ENCODE measurements at regions not wholly inside any gene's neighbourhood (a gene's known extent, or its start where the extent isn't known, plus 50 kb on each side); places are given as distances from the start of the nearest gene placed in this dataset.
"Not testable (repeated sequence)": the region's sequence is repeated elsewhere in the genome, so short reads cannot be mapped to it uniquely, and the experiment has no call there.

- no peak for DNase-seq (ENCODE audit: low read depth)
Measured at GRCh38 chr3:73120710-73121109, 59.3 kb downstream of the EBLN2 start.

- DNase-seq (ENCODE audit: low read depth) = no peak
Measured at GRCh38 chr3:73121669-73122331, 60.3 kb downstream of the EBLN2 start.

GRCh38 chr3:73134034-73134433 lies 72.6 kb downstream of the EBLN2 start:
- no peak for DNase-seq (ENCODE audit: low read depth)

- no peak for DNase-seq (ENCODE audit: low read depth)
Measured at GRCh38 chr3:73136941-73137340, 75.5 kb downstream of the EBLN2 start.

- no peak for DNase-seq (ENCODE audit: low read depth)
Measured at GRCh38 chr3:73137736-73138403, 76.4 kb downstream of the EBLN2 start.

GRCh38 chr3:73140772-73141442 lies 79.4 kb downstream of the EBLN2 start:
- DNase-seq (ENCODE audit: low read depth) = no peak

GRCh38 chr3:73141525-73141924 lies 80.1 kb downstream of the EBLN2 start:
- no peak for DNase-seq (ENCODE audit: low read depth)

- no peak for DNase-seq (ENCODE audit: low read depth)
Measured at GRCh38 chr3:73143401-73143800, 81.9 kb downstream of the EBLN2 start.

GRCh38 chr3:73143821-73144237 lies 82.4 kb downstream of the EBLN2 start:
- peak; percentile 74 for DNase-seq (ENCODE audit: low read depth)

GRCh38 chr3:73144276-73144675 lies 82.8 kb downstream of the EBLN2 start:
- peak; percentile 89 for DNase-seq (ENCODE audit: low read depth)

- no peak for DNase-seq (ENCODE audit: low read depth)
Measured at GRCh38 chr3:73144828-73145227, 83.4 kb downstream of the EBLN2 start.

- not testable (repeated sequence) for DNase-seq (ENCODE audit: low read depth)
Measured at GRCh38 chr3:73147479-73147878, 86.0 kb downstream of the EBLN2 start.

- DNase-seq (ENCODE audit: low read depth) = no peak
Measured at GRCh38 chr3:73148206-73148605, 86.7 kb downstream of the EBLN2 start.

GRCh38 chr3:73148682-73149081 lies 87.2 kb downstream of the EBLN2 start:
- DNase-seq (ENCODE audit: low read depth) = no peak

- no peak for DNase-seq (ENCODE audit: low read depth)
Measured at GRCh38 chr3:73150369-73151130, 89.1 kb downstream of the EBLN2 start.

GRCh38 chr3:73152571-73152970 lies 91.1 kb downstream of the EBLN2 start:
- not testable (repeated sequence) for DNase-seq (ENCODE audit: low read depth)

- not testable (repeated sequence) for DNase-seq (ENCODE audit: low read depth)
Measured at GRCh38 chr3:73153057-73153456, 91.6 kb downstream of the EBLN2 start.

GRCh38 chr3:73154261-73154660 lies 92.8 kb downstream of the EBLN2 start:
- DNase-seq (ENCODE audit: low read depth) = not testable (repeated sequence)

- not testable (repeated sequence) for DNase-seq (ENCODE audit: low read depth)
Measured at GRCh38 chr3:73155441-73155840, 94.0 kb downstream of the EBLN2 start.

- no peak for DNase-seq (ENCODE audit: low read depth)
Measured at GRCh38 chr3:73164622-73165021, 103.2 kb downstream of the EBLN2 start.

GRCh38 chr3:73175698-73176097 lies 114.2 kb downstream of the EBLN2 start:
- no peak for DNase-seq (ENCODE audit: low read depth)

- DNase-seq (ENCODE audit: low read depth) = no peak
Measured at GRCh38 chr3:73176941-73177340, 115.5 kb downstream of the EBLN2 start.

Measured in amniotic epithelial cell (primary cell).